BE2C (cell line): ENCODE measurements at regions not wholly inside any gene's neighbourhood (a gene's known extent, or its start where the extent isn't known, plus 50 kb on each side); places are given as distances from the start of the nearest gene placed in this dataset.

Source experiments
- DNase-seq: peaks from one replicate; pipeline ENCODE4 v3.0.0-alpha.2; 2020
- H3K27me3 ChIP-seq: fragments of 250-450 bp; sonication (Bioruptor Pico); 2 replicates; pipeline ENCODE4 v1.5.1; 2020; ENCODE audit warnings: mild to moderate bottlenecking
- H3K36me3 ChIP-seq: fragments of 250-450 bp; sonication (Bioruptor Pico); 2 replicates; pipeline ENCODE4 v1.5.1; 2020; ENCODE audit warnings: mild to moderate bottlenecking
- H3K4me1 ChIP-seq: fragments of 250-450 bp; sonication (Bioruptor Pico); 2 replicates; pipeline ENCODE4 v1.5.1; 2020
- H3K4me3 ChIP-seq: 2 replicates; pipeline ENCODE4 v1.5.1; 2011; ENCODE audit warnings: low read depth, low read length
- H3K9me3 ChIP-seq: fragments of 250-450 bp; sonication (Bioruptor Pico); 2 replicates; pipeline ENCODE4 v1.5.1; 2020
- CTCF ChIP-seq: IDR thresholded peaks from 2 replicates; pipeline ENCODE4 v1.5.1; 2012; ENCODE audit warnings: mild to moderate bottlenecking, low read depth, low read length

- no peaks in the 10 kb centered on the region for H3K36me3 ChIP-seq
- no peak for DNase-seq
- no peak overlapping the region for H3K4me3 ChIP-seq
- TF ChIP-seq CTCF: no peak
- H3K4me1 ChIP-seq: no peaks in the 10 kb centered on the region
- no peaks in the 10 kb centered on the region for H3K9me3 ChIP-seq
- H3K27me3 ChIP-seq: no peaks in the 10 kb centered on the region
Observed at GRCh38 chr9:95762322-95762721, 113.2 kb upstream of the ERCC6L2 start.

GRCh38 chr9:95760791-95761190, 114.7 kb upstream of the ERCC6L2 start:
- Histone ChIP-seq H3K9me3 (no peaks in the 10 kb centered on the region), H3K36me3 (no peaks in the 10 kb centered on the region), H3K4me3 (no peak overlapping the region), H3K4me1 (no peaks in the 10 kb centered on the region), H3K27me3 (no peaks in the 10 kb centered on the region)
- no peak for DNase-seq
- no peak for TF ChIP-seq CTCF

- Histone ChIP-seq H3K9me3 (no peaks in the 10 kb centered on the region), H3K36me3 (no peaks in the 10 kb centered on the region), H3K27me3 (no peaks in the 10 kb centered on the region), H3K4me3 (no peak overlapping the region), H3K4me1 (peaks cover 31% of the 10 kb centered on the region)
- no peak for TF ChIP-seq CTCF
- no peak for DNase-seq
Observed at GRCh38 chr9:95757439-95757838, 118.1 kb upstream of the ERCC6L2 start.

GRCh38 chr9:95756986-95757385, 118.5 kb upstream of the ERCC6L2 start:
- Histone ChIP-seq H3K4me1 (peaks cover 31% of the 10 kb centered on the region), H3K4me3 (no peak overlapping the region), H3K9me3 (no peaks in the 10 kb centered on the region), H3K27me3 (no peaks in the 10 kb centered on the region), H3K36me3 (no peaks in the 10 kb centered on the region)
- no peak for TF ChIP-seq CTCF
- DNase-seq: no peak

GRCh38 chr9:95756101-95756500, 119.4 kb upstream of the ERCC6L2 start:
- H3K4me1 ChIP-seq: peaks cover 31% of the 10 kb centered on the region
- DNase-seq: no peak
- H3K27me3 ChIP-seq: no peaks in the 10 kb centered on the region
- TF ChIP-seq CTCF: no peak
- no peaks in the 10 kb centered on the region for H3K36me3 ChIP-seq
- H3K9me3 ChIP-seq: no peaks in the 10 kb centered on the region
- no peak overlapping the region for H3K4me3 ChIP-seq

GRCh38 chr9:95755421-95755730, 120.1 kb upstream of the ERCC6L2 start:
- no peaks in the 10 kb centered on the region for H3K27me3 ChIP-seq
- H3K9me3 ChIP-seq: no peaks in the 10 kb centered on the region

More at GRCh38 chr9:95755421-95755730, 120.1 kb upstream of the ERCC6L2 start:
- no peak for DNase-seq
- Histone ChIP-seq H3K36me3 (no peaks in the 10 kb centered on the region), H3K4me3 (no peak overlapping the region), H3K4me1 (peaks cover 31% of the 10 kb centered on the region)
- no peak for TF ChIP-seq CTCF
